H1 (cell line): ENCODE measurements at regions not wholly inside any gene's neighbourhood (a gene's known extent, or its start where the extent isn't known, plus 50 kb on each side); places are given as distances from the start of the nearest gene placed in this dataset.

ENCODE experiments used
- CTCF ChIA-PET: fragments of 300-600 bp; sonication (Branson Sonifier 250); formaldehyde crosslinking; loops from one replicate; lab custom pipeline; 2021; ENCODE audit not compliant: partially characterized antibody; lab: Charles Lee
- POLR2A ChIA-PET: fragments of 300-600 bp; sonication (Branson Sonifier 250); formaldehyde crosslinking; loops from one replicate; lab custom pipeline; 2021; ENCODE audit warnings: inconsistent platforms; ENCODE audit not compliant: partially characterized antibody; lab: Charles Lee
- DNase-seq, 2 experiments: peaks; one replicate each; pipeline versions ENCODE4 v3.0.0 to v3.0.0-alpha.2; 2010 to 2022; ENCODE audit warnings: low spot score in 2 of 2, low read depth in 1 of 2, mixed read lengths in 1 of 2
- FAIRE-seq: peaks from 2 replicates; lab custom pipeline; 2011; peaks lifted over from hg19 to GRCh38; lab: Jason Lieb, UNC
- H2AFZ ChIP-seq: 2 replicates; pipeline ENCODE4 v1.8.1; 2012; ENCODE audit warnings: low read length, inconsistent platforms
- H2AK5ac ChIP-seq: 2 replicates; pipeline ENCODE4 v1.6.1; 2013; ENCODE audit warnings: low read depth, low read length
- H2BK120ac ChIP-seq: replicated peaks from 2 replicates; pipeline ENCODE3; 2013; ENCODE audit warnings: low read depth, low read length, inconsistent platforms
- H2BK12ac ChIP-seq: 2 replicates; pipeline ENCODE4 v1.6.1; 2013; ENCODE audit warnings: low read depth, low read length
- H2BK15ac ChIP-seq: 2 replicates; pipeline ENCODE4 v1.6.1; 2013; ENCODE audit warnings: low read length
- H2BK20ac ChIP-seq: 2 replicates; pipeline ENCODE4 v1.6.1; 2013; ENCODE audit warnings: low read length
- H2BK5ac ChIP-seq: 2 replicates; pipeline ENCODE4 v1.6.1; 2013; ENCODE audit warnings: low read depth, low read length
- H3K14ac ChIP-seq: 2 replicates; pipeline ENCODE4 v1.6.1; 2013; ENCODE audit warnings: inconsistent platforms; ENCODE audit not compliant: insufficient read length
- H3K18ac ChIP-seq: 2 replicates; pipeline ENCODE4 v1.6.1; 2013; ENCODE audit warnings: low read length; ENCODE audit errors: extremely low read depth
- H3K23ac ChIP-seq: 2 replicates; pipeline ENCODE4 v1.6.1; 2013; ENCODE audit warnings: inconsistent platforms; ENCODE audit not compliant: insufficient read length
- H3K23me2 ChIP-seq: 2 replicates; pipeline ENCODE4 v1.6.1; 2013; ENCODE audit warnings: low read depth, low read length
- H3K27ac ChIP-seq: 2 replicates; pipeline ENCODE4 v1.6.1; 2011; ENCODE audit warnings: low read depth, low read length, inconsistent platforms
- H3K27me3 ChIP-seq, 4 experiments: replicated peaks in 1 of 4; 1 replicate in 1 of 4; 2 replicates in 3 of 4; pipeline versions ENCODE4 v1.6.1 to v1.8.1; 2011 to 2013; ENCODE audit warnings: low read length in 3 of 4, mild to moderate bottlenecking in 3 of 4, inconsistent platforms in 2 of 4, mixed read lengths in 2 of 4, moderate library complexity in 1 of 4; ENCODE audit not compliant: control insufficient read depth in 3 of 4, insufficient read depth in 3 of 4; ENCODE audit errors: extremely low read depth in 1 of 4
- H3K36me3 ChIP-seq, 4 experiments: 2 replicates each; pipeline versions ENCODE4 v1.6.1 to v1.8.1; 2011 to 2013; ENCODE audit warnings: mild to moderate bottlenecking in 4 of 4, low read length in 3 of 4, moderate library complexity in 2 of 4, control low read depth in 1 of 4, inconsistent platforms in 1 of 4; ENCODE audit not compliant: insufficient read depth in 4 of 4, control insufficient read depth in 2 of 4
- H3K4ac ChIP-seq: replicated peaks from 2 replicates; pipeline ENCODE3; 2013; ENCODE audit warnings: low read length, low read depth, mixed read lengths, inconsistent platforms; ENCODE audit not compliant: insufficient read length
- H3K4me1 ChIP-seq, 4 experiments: replicated peaks in 1 of 4; 1 replicate in 1 of 4; 2 replicates in 3 of 4; pipeline versions ENCODE4 v1.6.1 to v1.8.1; 2011 to 2013; ENCODE audit warnings: low read length in 3 of 4, inconsistent platforms in 2 of 4, mixed read lengths in 1 of 4; ENCODE audit not compliant: insufficient read depth in 4 of 4, control insufficient read depth in 3 of 4
- H3K4me2 ChIP-seq, 2 experiments: 2 replicates each; pipeline versions ENCODE4 v1.6.1 to v1.8.1; 2011 to 2013; ENCODE audit warnings: low read depth in 2 of 2, low read length in 2 of 2, control low read depth in 1 of 2, inconsistent platforms in 1 of 2, mild to moderate bottlenecking in 1 of 2; ENCODE audit not compliant: insufficient read depth in 1 of 2
- H3K4me3 ChIP-seq, 4 experiments: fragments of 200-600, 300-600 bp in 1 of 4; sonication (generic), shearing (Covaris generic), sonication (Bioruptor Twin) in 1 of 4; 2 replicates each; pipeline versions ENCODE4 v1.5.1 to v1.8.1; 2011 to 2016; ENCODE audit warnings: low read length in 4 of 4, low read depth in 3 of 4, control low read depth in 2 of 4, inconsistent platforms in 2 of 4, mild to moderate bottlenecking in 2 of 4, mixed read lengths in 1 of 4, moderate library complexity in 1 of 4; ENCODE audit not compliant: insufficient read depth in 2 of 4; ENCODE audit errors: extremely low read depth in 1 of 4
- H3K56ac ChIP-seq: replicated peaks from 2 replicates; pipeline ENCODE3; 2013; ENCODE audit warnings: low read depth, mild to moderate bottlenecking, mixed read lengths, low read length, inconsistent platforms; ENCODE audit not compliant: insufficient read length
- H3K79me1 ChIP-seq: 2 replicates; pipeline ENCODE4 v1.6.1; 2013; ENCODE audit warnings: low read depth, low read length, control low read depth
- H3K79me2 ChIP-seq, 2 experiments: 2 replicates each; pipeline versions ENCODE4 v1.6.1 to v1.8.1; 2012 to 2013; ENCODE audit warnings: low read length in 2 of 2, mild to moderate bottlenecking in 2 of 2, inconsistent platforms in 1 of 2; ENCODE audit not compliant: insufficient read depth in 2 of 2, control insufficient read depth in 1 of 2
- H3K9ac ChIP-seq, 4 experiments: replicated peaks in 1 of 4; 1 replicate in 1 of 4; 2 replicates in 3 of 4; pipeline versions ENCODE4 v1.6.1 to v1.8.1; 2011 to 2013; ENCODE audit warnings: low read depth in 3 of 4, low read length in 3 of 4, control low read depth in 2 of 4, mild to moderate bottlenecking in 2 of 4, moderate library complexity in 2 of 4, inconsistent platforms in 1 of 4; ENCODE audit errors: extremely low read depth in 1 of 4
- H3K9me3 ChIP-seq, 2 experiments: 2 replicates each; pipeline versions ENCODE4 v1.6.1 to v1.8.1; 2012 to 2013; ENCODE audit warnings: mild to moderate bottlenecking in 2 of 2, moderate library complexity in 2 of 2, control low read depth in 1 of 2, inconsistent platforms in 1 of 2, low read depth in 1 of 2, low read length in 1 of 2, mixed read lengths in 1 of 2; ENCODE audit not compliant: insufficient read depth in 2 of 2
- H4K20me1 ChIP-seq, 2 experiments: replicated peaks in 1 of 2; 2 replicates each; pipeline versions ENCODE3 to v1.8.1; 2011 to 2013; ENCODE audit warnings: inconsistent platforms in 2 of 2, low read length in 2 of 2, mild to moderate bottlenecking in 1 of 2; ENCODE audit not compliant: insufficient read depth in 2 of 2, control insufficient read depth in 1 of 2
- H4K5ac ChIP-seq: 2 replicates; pipeline ENCODE4 v1.6.1; 2013; ENCODE audit warnings: low read length, low read depth, mixed read lengths, inconsistent platforms; ENCODE audit not compliant: insufficient read length
- H4K8ac ChIP-seq: 2 replicates; pipeline ENCODE4 v1.8.0; 2013; ENCODE audit warnings: mild to moderate bottlenecking, moderate library complexity, low read length, inconsistent platforms; ENCODE audit not compliant: insufficient read depth; ENCODE audit errors: extremely low read depth
- H4K91ac ChIP-seq: replicated peaks from 2 replicates; pipeline ENCODE3; 2013; ENCODE audit warnings: low read length, mixed read lengths, inconsistent platforms; ENCODE audit not compliant: insufficient read length
- CBX8 ChIP-seq: fragments of 300-800, 300-1000 bp; sonication (generic); IDR thresholded peaks from 2 replicates; pipeline ENCODE4 v1.7.1; 2016; ENCODE audit warnings: low read depth, low read length, borderline replicate concordance
- CREB1 ChIP-seq: IDR thresholded peaks from 2 replicates; pipeline ENCODE4 v1.6.1; 2012; ENCODE audit warnings: inconsistent platforms
- EGR1 ChIP-seq: IDR thresholded peaks from 2 replicates; pipeline ENCODE4 v1.6.1; 2011; ENCODE audit warnings: low read depth, low read length, borderline replicate concordance
- EP300 ChIP-seq, 2 experiments: IDR thresholded peaks; 1 replicate in 1 of 2; 2 replicates in 1 of 2; pipeline ENCODE4 v1.6.1; 2011 to 2012; ENCODE audit warnings: low read depth in 2 of 2, low read length in 2 of 2, mild to moderate bottlenecking in 2 of 2, borderline replicate concordance in 1 of 2, inconsistent platforms in 1 of 2, moderate library complexity in 1 of 2
- EZH2 ChIP-seq: fragments of 200-600 bp; sonication (generic); IDR thresholded peaks from 2 replicates; pipeline ENCODE4 v1.7.1; 2012; ENCODE audit warnings: low read depth, mild to moderate bottlenecking, moderate library complexity, low read length, inconsistent platforms; ENCODE audit not compliant: severe bottlenecking
- JUN ChIP-seq: IDR thresholded peaks from 2 replicates; pipeline ENCODE4 v1.6.1; 2011; ENCODE audit warnings: low read depth, mild to moderate bottlenecking, improper control_type of control experiment, low read length
- PHF8 ChIP-seq: fragments of 200-600 bp; sonication (generic); conservative IDR thresholded peaks from 2 replicates; pipeline ENCODE4 v1.7.1; 2012; ENCODE audit warnings: low read depth, mild to moderate bottlenecking, inconsistent platforms, low read length, moderate library complexity
- SP2 ChIP-seq: IDR thresholded peaks from 2 replicates; pipeline ENCODE4 v1.6.1; 2012; ENCODE audit warnings: mild to moderate bottlenecking, low read length, inconsistent platforms
- SP4 ChIP-seq: IDR thresholded peaks from 2 replicates; pipeline ENCODE4 v1.6.1; 2012; ENCODE audit warnings: low read length, inconsistent platforms
- TAF1 ChIP-seq: IDR thresholded peaks from 2 replicates; pipeline ENCODE4 v1.6.1; 2011; ENCODE audit warnings: mild to moderate bottlenecking, low read depth, low read length
- TBP ChIP-seq: IDR thresholded peaks from 2 replicates; pipeline ENCODE4 v1.6.1; 2011; ENCODE audit warnings: low read depth, low read length, improper control_type of control experiment
- WGBS, 2 experiments: shearing (Covaris generic) in 1 of 2; methylation state at CpG; one replicate each; pipeline versions ENCODE4 v1.1.6 to v1.1.7; 2013 to 2015; ENCODE audit warnings: low lambda C conversion rate in 2 of 2, mixed read lengths in 2 of 2, inconsistent platforms in 1 of 2, low coverage in 1 of 2, missing lambda C conversion rate in 1 of 2; ENCODE audit not compliant: insufficient replicate concordance in 2 of 2, insufficient coverage in 1 of 2, insufficient read length in 1 of 2; ENCODE audit errors: extremely low coverage in 1 of 2, missing lambda C conversion rate in 1 of 2; 5-methylcytosine and 5-hydroxymethylcytosine counted together
- TF ChIP-seq, protein P1 (sequence below): IDR thresholded peaks from 2 replicates; pipeline ENCODE4 v1.6.1; 2011; ENCODE audit warnings: low read length, improper control_type of control experiment
- TF ChIP-seq, protein P2 (sequence below): IDR thresholded peaks from 2 replicates; pipeline ENCODE4 v1.6.1; 2011; ENCODE audit warnings: low read depth, mild to moderate bottlenecking, low read length; ENCODE audit not compliant: insufficient read depth

DNA sequence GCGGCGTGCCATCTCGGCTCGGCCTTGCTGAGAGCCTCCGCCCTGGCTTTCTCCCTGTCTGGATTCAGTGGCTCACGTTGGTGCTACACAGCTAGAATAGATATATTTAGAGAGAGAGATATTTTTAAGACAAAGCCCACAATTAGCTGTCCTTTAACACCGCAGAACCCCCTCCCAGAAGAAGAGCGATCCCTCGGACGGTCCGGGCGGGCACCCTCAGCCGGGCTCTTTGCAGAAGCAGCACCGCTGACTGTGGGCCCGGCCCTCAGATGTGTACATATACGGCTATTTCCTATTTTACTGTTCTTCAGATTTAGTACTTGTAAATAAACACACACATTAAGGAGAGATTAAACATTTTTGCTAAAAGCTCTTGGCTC, 54.1 kb downstream of the PLXNA1 start:
- H2BK120ac ChIP-seq, result no peak overlapping the region
- WGBS, 2 experiments, result 93% methylated on average over 16 of the region's 16 CpGs; no CpG with 5 or more reads in 1 of the 2 experiments
- CTCF ChIA-PET, result interaction anchor here (0.6 to 1.4 kb wide), 4 partner anchors 21 to 507 kb away, joined by 3 to 4 read pairs (median 4); no protein-coding TSS in a partner anchor
- no peak for TF ChIP-seq PHF8
- no peak for TF ChIP-seq JUN
- no peak for TF ChIP-seq CBX8
- TF ChIP-seq EP300 (IDR thresholded peaks at IDR 0.05; ENCODE audit: borderline replicate concordance in 1 of 2, low read depth in 2 of 2, low read length in 2 of 2), result no peak
- TF ChIP-seq SP4, result no peak
- TF ChIP-seq, protein P1, sequence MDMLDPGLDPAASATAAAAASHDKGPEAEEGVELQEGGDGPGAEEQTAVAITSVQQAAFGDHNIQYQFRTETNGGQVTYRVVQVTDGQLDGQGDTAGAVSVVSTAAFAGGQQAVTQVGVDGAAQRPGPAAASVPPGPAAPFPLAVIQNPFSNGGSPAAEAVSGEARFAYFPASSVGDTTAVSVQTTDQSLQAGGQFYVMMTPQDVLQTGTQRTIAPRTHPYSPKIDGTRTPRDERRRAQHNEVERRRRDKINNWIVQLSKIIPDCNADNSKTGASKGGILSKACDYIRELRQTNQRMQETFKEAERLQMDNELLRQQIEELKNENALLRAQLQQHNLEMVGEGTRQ, result no peak
- TF ChIP-seq CREB1, result no peak
- no peak for TF ChIP-seq TBP
- TF ChIP-seq, protein P2, sequence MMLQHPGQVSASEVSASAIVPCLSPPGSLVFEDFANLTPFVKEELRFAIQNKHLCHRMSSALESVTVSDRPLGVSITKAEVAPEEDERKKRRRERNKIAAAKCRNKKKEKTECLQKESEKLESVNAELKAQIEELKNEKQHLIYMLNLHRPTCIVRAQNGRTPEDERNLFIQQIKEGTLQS, result no peak
- no peak for TF ChIP-seq TAF1
- TF ChIP-seq SP2, result no peak
- TF ChIP-seq EZH2, result no peak
- no peak for TF ChIP-seq EGR1

More for the DNA sequence above, 54.1 kb downstream of the PLXNA1 start:
- DNase-seq (no peak), FAIRE-seq (no peak)
- H2BK5ac ChIP-seq, result no peak overlapping the region
- no peak overlapping the region for H3K4me2 ChIP-seq
- H3K27ac ChIP-seq, result no peak overlapping the region
- H3K79me1 ChIP-seq, result no peaks in the 10 kb centered on the region
- H4K8ac ChIP-seq, result no peak overlapping the region
- H4K5ac ChIP-seq, result no peak overlapping the region
- H3K36me3 ChIP-seq, result peaks cover under 1 to 17% (median 9%) of the 10 kb centered on the region in 4 experiments; a peak in 6 of 8 replicates
- no peak overlapping the region for H2BK15ac ChIP-seq
- H2AK5ac ChIP-seq, result no peak overlapping the region
- H3K9ac ChIP-seq, result no peak overlapping the region
- H3K18ac ChIP-seq, result no peak overlapping the region
- no peak overlapping the region for H2AFZ ChIP-seq
- no peak overlapping the region for H2BK20ac ChIP-seq
- no peak overlapping the region for H3K14ac ChIP-seq
- POLR2A ChIA-PET, result no interaction called here
- peaks cover 0 to 6% of the 10 kb centered on the region in 2 experiments for H4K20me1 ChIP-seq
- H3K79me2 ChIP-seq, result no peaks in the 10 kb centered on the region
- H3K9me3 ChIP-seq, result no peaks in the 10 kb centered on the region
- H3K23me2 ChIP-seq, result no peaks in the 10 kb centered on the region
- H3K4me3 ChIP-seq, result no peak overlapping the region
- H4K91ac ChIP-seq, result no peak overlapping the region
- no peak overlapping the region for H3K23ac ChIP-seq
- H3K56ac ChIP-seq, result no peak overlapping the region
- no peaks in the 10 kb centered on the region for H3K4me1 ChIP-seq
- H3K4ac ChIP-seq, result no peak overlapping the region
- H2BK12ac ChIP-seq, result no peak overlapping the region
- H3K27me3 ChIP-seq, result no peaks in the 10 kb centered on the region
